Right lobe of liver (tissue), 6 donors: ENCODE measurements at regions not wholly inside any gene's neighbourhood (a gene's known extent, or its start where the extent isn't known, plus 50 kb on each side); places are given as distances from the start of the nearest gene placed in this dataset.

ENCODE experiments used
- ATAC-seq, 4 donors: fragments of 200-7000 bp; cut with Tn5 transposase; one replicate each; pipeline ENCODE4 v1.9.1; 2020; ENCODE audit warnings: mild to moderate bottlenecking in 4 of 4, moderate library complexity in 4 of 4
- DNase-seq, 3 donors: peaks; one replicate each; pipeline ENCODE4 v3.0.0-alpha.2; 2020
- H3K27ac ChIP-seq, 3 donors: fragments of 200-600 bp; one replicate each; pipeline ENCODE4 v1.8.0; 2022
- H3K27me3 ChIP-seq, 2 donors: fragments of 200-600 bp; one replicate each; pipeline ENCODE4 v1.8.0; 2022
- H3K36me3 ChIP-seq, 4 donors: fragments of 200-600 bp; sonication (generic) in 1 of 4; one replicate each; pipeline versions ENCODE4 v1.5.1 to v1.8.0; 2017 to 2022; ENCODE audit warnings: control low read depth in 1 of 4
- H3K4me1 ChIP-seq, 4 donors: fragments of 200-600 bp; sonication (generic) in 1 of 4; one replicate each; pipeline versions ENCODE4 v1.5.1 to v1.8.0; 2017 to 2022; ENCODE audit warnings: control low read depth in 1 of 4
- H3K4me3 ChIP-seq, 3 donors: fragments of 200-600 bp; one replicate each; pipeline ENCODE4 v1.8.0; 2022
- H3K9me3 ChIP-seq, 4 donors: fragments of 200-600 bp; sonication (generic) in 1 of 4; one replicate each; pipeline versions ENCODE4 v1.5.1 to v1.8.0; 2017 to 2022; ENCODE audit warnings: control low read depth in 1 of 4
- CTCF ChIP-seq, 4 donors: fragments of 200-600 bp in 3 of 4; fragments of 450-650 bp in 1 of 4; IDR thresholded peaks; one replicate each; pipeline versions ENCODE4 v1.5.1 to v1.8.0; 2016 to 2022; ENCODE audit warnings: antibody characterized with exemption in 4 of 4, mild to moderate bottlenecking in 2 of 4
- POLR2A ChIP-seq: fragments of 450-650 bp; IDR thresholded peaks from one replicate; pipeline ENCODE4 v1.6.1; 2017; ENCODE audit warnings: antibody characterized with exemption, mild to moderate bottlenecking
- WGBS: methylation state at CpG from one replicate; pipeline ENCODE4 v1.1.6; 2018; ENCODE audit warnings: low coverage, low lambda C conversion rate; ENCODE audit not compliant: insufficient coverage; ENCODE audit errors: missing lambda C conversion rate; 5-methylcytosine and 5-hydroxymethylcytosine counted together
- intact Hi-C, 2 donors: fragments of 100-400 bp; cut with DNase I; formaldehyde crosslinking; loops; one replicate each; pipeline versions ENCODE4 v1.11.2 to v1.14.1; 2022
- donor health status: DM: no; HTN: yes; CAD: no.
- donor health status: DM: no; HTN: no; CAD: no.
- donor health status: DM: no; HTN: no; CAD: no.
- donor health status: DM: no; HTN: yes; CAD: no.
- donor health status: DM: no; HTN: yes; CAD: no.

- no peak overlapping the region for H3K27ac ChIP-seq
- ATAC-seq (peak; percentile 21 to 34 (median 26)), DNase-seq (no peak)
- TF ChIP-seq POLR2A = no peak
- TF ChIP-seq CTCF (IDR thresholded peaks at IDR 0.05) = no peak
- WGBS = 21% methylated on average over 10 of the region's 14 CpGs
- no peak overlapping the region for H3K4me3 ChIP-seq
- no peaks in the 10 kb centered on the region for H3K27me3 ChIP-seq
- H3K4me1 ChIP-seq = no peaks in the 10 kb centered on the region
- intact Hi-C loops = no loop called here
- H3K36me3 ChIP-seq = no peaks in the 10 kb centered on the region
- no peaks in the 10 kb centered on the region for H3K9me3 ChIP-seq
These were observed 52.5 kb downstream of the KCNF1 start for GRCh38 chr2:10964052-10964790.

- H3K36me3 ChIP-seq = no peaks in the 10 kb centered on the region
- no peak overlapping the region for H3K4me3 ChIP-seq
- H3K27me3 ChIP-seq = no peaks in the 10 kb centered on the region
- no peak for DNase-seq
- TF ChIP-seq POLR2A (no peak), CTCF (IDR thresholded peaks at IDR 0.05) (no peak)
- H3K27ac ChIP-seq = no peak overlapping the region
- 82% methylated on average over 8 of the region's 19 CpGs for WGBS
- no peaks in the 10 kb centered on the region for H3K4me1 ChIP-seq
- no peak for ATAC-seq
- H3K9me3 ChIP-seq = no peaks in the 10 kb centered on the region
- intact Hi-C loops = no loop called here
These were observed 53.6 kb downstream of the KCNF1 start for GRCh38 chr2:10965241-10965843.

- DNase-seq (no peak), ATAC-seq (no peak)
- Histone ChIP-seq H3K4me1 (no peaks in the 10 kb centered on the region), H3K9me3 (no peaks in the 10 kb centered on the region), H3K36me3 (no peaks in the 10 kb centered on the region), H3K27ac (no peak overlapping the region), H3K27me3 (no peaks in the 10 kb centered on the region), H3K4me3 (no peak overlapping the region)
- intact Hi-C loops = no loop called here
- no peak for TF ChIP-seq POLR2A
- no peak for TF ChIP-seq CTCF (IDR thresholded peaks at IDR 0.05)
- WGBS = 70% methylated on average over 4 of the region's 7 CpGs
These were observed 54.3 kb downstream of the KCNF1 start for GRCh38 chr2:10966056-10966455.

- H3K27ac ChIP-seq = no peak overlapping the region
- 73% methylated on average over 11 of the region's 13 CpGs for WGBS
- H3K9me3 ChIP-seq = no peaks in the 10 kb centered on the region
- no peak overlapping the region for H3K4me3 ChIP-seq
- H3K36me3 ChIP-seq = no peaks in the 10 kb centered on the region
- ATAC-seq (no peak), DNase-seq (no peak)
- TF ChIP-seq POLR2A = no peak
- intact Hi-C loops = no loop called here
- no peaks in the 10 kb centered on the region for H3K27me3 ChIP-seq
- H3K4me1 ChIP-seq = no peaks in the 10 kb centered on the region
These were observed 55.0 kb downstream of the KCNF1 start for GRCh38 chr2:10966741-10967140.

GRCh38 chr2:10968176-10968575 is 56.4 kb downstream of the KCNF1 start:
- DNase-seq = no peak
- 14% methylated on average over 3 of the region's 11 CpGs for WGBS

More at GRCh38 chr2:10968176-10968575, 56.4 kb downstream of the KCNF1 start:
- Histone ChIP-seq H3K36me3 (no peaks in the 10 kb centered on the region), H3K9me3 (no peaks in the 10 kb centered on the region), H3K27ac (no peak overlapping the region), H3K4me3 (no peak overlapping the region), H3K4me1 (no peaks in the 10 kb centered on the region), H3K27me3 (no peaks in the 10 kb centered on the region)
- intact Hi-C loops = no loop called here
- TF ChIP-seq CTCF (IDR thresholded peaks at IDR 0.05) = no peak
- no peak for TF ChIP-seq POLR2A
- ATAC-seq = no peak
